SKM-1 treated with dmso at 0.1 percent for 144 hours (cell line): ENCODE measurements at regions not wholly inside any gene's neighbourhood (a gene's known extent, or its start where the extent isn't known, plus 50 kb on each side); places are given as distances from the start of the nearest gene placed in this dataset.
"Not testable (repeated sequence)": the region's sequence is repeated elsewhere in the genome, so short reads cannot be mapped to it uniquely, and the experiment has no call there.

Experiments
- DNase-seq: peaks from one replicate; lab custom pipeline; 2025; ENCODE audit not compliant: unreplicated experiment; lab: John Stamatoyannopoulos, UW

DNA sequence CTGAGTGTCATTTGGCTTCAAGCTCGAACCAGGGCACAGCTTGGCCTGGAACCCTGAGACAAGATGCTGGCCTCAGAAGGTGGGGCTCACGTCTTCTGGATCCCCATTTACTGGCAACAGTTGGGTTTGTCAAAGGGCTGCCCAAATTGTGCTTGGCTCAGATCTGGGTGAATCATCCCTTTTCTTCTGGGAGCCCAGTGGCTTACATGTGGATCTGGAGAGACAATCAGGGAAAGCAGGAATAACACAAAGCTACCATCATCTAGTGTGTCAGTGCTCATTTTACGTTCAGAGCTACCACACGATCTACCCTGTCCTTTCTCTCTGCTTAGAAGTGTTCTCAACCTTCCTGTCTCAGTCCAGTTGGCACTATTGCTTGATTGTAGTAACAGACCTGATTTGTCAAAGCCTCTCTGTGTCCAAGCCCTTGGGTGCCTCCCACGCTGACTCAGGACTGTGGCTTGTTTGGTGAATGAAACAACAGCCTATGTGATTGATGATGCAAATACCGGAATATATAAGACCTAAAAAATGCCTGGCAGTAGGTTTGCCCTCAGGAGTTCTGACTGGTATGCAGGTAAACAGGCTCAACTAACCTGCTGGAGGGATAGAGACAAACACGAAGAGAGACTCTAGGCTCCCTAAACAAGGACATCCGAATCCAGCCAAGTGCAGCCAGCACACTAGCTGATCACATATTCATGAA lies 974.3 kb downstream of the VRK1 start:
- no peak for DNase-seq

DNA sequence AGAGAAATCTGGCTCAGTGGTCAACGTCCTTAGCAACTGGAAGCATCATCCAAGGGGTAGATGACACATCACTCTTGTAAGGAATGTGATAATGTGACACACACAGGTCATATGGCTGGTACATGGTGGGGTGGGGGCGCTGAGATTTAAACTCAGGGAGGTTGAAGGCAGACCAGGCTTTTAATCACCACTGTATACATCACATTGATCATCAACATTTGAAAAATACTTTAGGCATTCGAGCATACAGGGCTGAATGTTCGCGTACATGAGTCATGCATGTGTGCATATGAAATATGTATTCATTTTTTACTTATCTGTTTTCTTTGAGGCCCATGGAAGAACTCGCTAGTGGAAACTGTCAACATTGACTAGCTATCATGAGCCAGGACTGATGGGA lies 976.4 kb downstream of the VRK1 start:
- no peak for DNase-seq

DNA sequence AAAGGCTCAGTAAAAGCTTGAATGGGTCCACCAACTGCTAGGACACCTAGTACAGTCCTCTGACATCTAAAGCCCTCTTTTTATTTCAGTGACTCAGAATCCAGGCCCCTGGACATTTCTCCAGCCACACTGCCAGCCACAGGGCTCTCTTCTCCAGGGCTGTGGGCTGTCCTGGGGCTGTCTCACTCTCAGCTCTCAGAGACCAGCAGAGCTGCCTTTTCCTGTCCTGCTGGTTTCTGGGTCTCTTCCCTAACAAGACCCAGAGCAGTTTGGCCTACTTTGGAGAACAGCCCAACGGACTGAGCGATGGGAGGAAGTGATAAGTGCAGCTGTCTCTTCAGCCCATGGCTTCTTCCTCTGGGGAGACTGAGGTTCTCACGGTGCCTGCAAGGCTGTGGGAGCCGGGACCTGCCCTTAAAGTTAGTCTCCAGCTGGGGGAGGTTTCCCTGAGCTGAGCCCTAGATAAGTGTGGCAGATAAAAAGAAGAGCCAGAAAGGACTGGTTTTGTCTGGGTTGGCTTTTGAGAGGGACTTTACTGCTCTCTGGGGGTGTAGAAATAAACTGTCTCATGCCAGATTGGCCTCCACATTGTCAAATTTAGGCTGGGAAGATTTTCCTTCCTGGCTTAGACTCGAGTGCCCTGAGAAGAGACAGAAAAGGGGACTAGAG lies 979.8 kb downstream of the VRK1 start:
- no peak for DNase-seq

GRCh38 chr14:97777622-97778355 lies 980.6 kb downstream of the VRK1 start:
- DNase-seq = no peak

DNA sequence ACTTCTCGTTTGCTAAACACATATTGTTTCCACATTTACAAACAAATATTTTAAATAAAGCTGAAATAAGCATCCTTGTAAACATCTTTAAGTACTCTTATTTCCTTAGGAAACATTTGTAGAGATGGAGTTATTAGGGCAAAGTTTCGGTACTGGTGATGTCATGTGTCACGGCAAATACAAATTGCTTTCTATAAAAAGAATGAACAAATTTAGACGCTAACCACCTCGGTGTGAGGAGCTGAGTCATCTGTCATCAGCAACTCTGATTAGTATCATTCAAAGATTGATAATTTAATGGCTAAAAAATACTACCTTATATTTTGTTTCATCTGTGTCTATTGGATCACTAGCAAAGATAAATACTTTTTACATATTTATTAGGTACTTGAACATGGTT lies 982.0 kb downstream of the VRK1 start:
- DNase-seq = no peak

GRCh38 chr14:97780804-97781203 lies 983.6 kb downstream of the VRK1 start:
- no peak for DNase-seq

GRCh38 chr14:97781961-97782360 lies 984.8 kb downstream of the VRK1 start:
- no peak for DNase-seq

DNA sequence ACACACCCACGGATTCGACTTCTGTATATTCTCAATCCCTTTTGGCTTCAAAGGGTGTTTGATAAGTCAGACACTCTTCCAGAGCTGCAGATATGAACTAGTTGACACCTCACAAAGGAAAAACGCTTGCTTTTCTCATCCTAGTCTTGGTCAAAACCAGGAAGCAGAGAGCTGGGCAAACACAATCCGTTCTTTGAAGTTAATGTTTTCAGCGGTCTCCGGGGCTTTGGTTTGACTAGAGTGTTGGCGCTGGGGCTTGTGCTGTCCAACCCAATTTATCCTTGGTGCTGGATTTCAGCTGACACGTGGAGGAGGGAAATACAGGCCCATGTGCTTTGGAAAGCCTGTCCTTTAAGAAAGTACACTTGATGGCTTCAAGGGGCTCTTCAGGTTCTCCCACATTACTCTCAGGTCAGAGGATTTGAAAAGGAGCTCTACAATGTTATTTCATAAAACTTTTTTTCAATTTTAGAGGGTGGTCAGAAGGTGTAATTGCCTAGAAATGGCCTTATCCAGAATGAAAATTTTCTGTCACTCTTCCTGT lies 985.8 kb downstream of the VRK1 start:
- DNase-seq = no peak

- DNase-seq = no peak
Measured at GRCh38 chr14:97785495-97785894, 988.3 kb downstream of the VRK1 start.

DNA sequence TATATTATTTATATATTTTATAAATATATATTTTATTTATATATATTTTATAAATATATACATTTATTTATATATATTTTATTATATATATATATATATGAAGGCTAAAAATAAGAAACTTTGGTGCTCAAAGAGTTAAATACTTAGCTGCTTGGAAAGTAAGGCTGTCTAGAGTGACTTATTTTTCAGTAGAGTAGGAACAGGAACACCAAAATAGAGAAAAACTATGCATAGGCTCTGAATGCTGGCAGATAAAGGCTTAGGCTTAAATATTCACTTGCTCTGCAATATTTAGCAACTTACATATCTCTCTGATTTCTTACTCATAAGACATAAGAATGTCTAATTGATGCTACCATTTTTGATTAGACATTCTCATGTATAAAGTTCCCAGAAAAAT lies 991.2 kb downstream of the VRK1 start:
- no peak for DNase-seq

GRCh38 chr14:97788846-97789526 lies 991.8 kb downstream of the VRK1 start:
- no peak for DNase-seq

- DNase-seq = no peak
Measured at GRCh38 chr14:97791072-97791471, 993.9 kb downstream of the VRK1 start.

- DNase-seq = no peak
Measured at GRCh38 chr14:97791906-97792305, 994.7 kb downstream of the VRK1 start.

GRCh38 chr14:97796511-97796910 lies 999.3 kb downstream of the VRK1 start:
- DNase-seq = no peak

DNA sequence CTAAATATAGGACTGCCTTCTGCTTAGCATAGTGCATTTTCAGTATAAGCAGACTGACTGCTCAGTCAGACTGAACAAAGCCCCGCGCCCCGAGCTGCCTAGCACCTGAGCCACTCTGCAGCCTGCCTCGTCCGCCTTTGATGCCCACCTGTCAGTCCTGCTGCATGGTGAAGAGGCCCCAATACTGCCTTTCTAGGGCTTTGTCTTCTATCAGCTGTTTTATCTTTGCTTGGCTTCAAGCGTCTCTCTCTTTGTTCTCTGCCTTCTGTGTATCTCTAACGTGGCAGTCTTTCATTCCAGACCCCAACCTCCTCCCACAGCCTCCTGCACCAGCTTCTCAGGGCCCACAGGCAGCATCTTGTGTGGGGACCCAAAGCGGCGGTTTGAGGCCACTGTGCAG lies 1001.0 kb downstream of the VRK1 start:
- DNase-seq = no peak

DNA sequence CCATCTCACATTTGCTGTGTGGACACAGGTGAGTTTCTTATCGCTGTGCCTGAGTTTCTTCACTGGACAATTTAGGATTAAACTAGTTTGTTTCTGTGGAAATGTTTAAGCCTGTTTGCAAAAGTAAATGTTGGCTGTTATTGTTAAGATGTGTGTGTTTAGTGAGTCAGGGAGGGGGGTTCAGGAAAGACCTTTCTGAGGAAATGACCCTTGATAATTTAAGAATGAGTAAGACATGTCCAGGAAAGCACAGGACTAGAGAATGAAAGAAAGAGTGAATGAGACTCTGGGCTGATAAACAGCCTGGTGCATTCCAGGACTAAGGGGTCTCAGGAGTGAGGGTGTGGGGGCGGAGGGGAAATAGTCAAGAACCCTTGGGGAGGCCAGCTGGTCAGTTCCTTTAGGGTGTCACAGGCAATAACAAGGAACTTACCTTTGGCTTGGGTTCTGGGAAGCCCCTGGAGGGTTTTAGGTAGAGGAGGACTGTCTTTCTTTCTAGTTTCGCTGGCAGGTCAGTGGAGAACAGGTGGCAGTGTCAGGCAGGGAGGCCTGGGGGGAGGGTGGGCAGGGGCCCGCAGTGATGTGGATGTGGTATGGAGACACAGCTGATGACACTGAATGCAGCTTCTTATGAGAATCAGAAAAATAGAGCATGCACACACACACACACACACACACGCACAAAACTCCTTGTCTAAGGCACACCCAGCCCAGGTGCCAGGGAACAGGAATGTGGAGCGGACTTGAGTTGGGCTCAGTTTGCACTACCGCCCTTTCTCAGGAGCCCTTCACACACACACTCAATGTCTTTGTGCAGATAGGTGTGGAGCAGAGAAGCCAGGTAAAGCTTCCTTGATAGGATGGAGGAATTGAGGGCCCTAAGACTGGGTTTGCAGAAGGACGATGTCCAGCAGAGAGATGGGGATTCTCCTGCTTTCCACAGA lies 1005.5 kb downstream of the VRK1 start:
- no peak for DNase-seq

DNA sequence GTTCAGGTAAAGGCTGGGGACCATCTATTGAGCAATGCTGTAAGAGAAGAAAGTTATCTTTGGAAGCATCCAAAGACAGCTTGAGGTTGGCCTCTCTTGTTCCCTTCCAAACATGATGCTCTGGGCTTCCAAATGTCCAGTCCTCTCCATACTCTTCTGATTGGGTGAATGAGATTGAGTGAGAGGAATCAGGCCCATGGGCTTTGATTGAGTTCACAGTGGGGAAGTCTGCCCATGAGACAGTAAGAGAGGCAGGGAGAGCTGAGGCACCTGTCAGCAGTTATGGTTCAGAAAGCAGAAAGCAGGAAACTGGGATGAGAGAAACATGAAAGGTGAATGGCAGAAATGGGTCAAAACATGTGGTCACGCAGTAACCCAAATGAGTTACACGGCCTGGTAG lies 1006.9 kb downstream of the VRK1 start:
- no peak for DNase-seq

DNA sequence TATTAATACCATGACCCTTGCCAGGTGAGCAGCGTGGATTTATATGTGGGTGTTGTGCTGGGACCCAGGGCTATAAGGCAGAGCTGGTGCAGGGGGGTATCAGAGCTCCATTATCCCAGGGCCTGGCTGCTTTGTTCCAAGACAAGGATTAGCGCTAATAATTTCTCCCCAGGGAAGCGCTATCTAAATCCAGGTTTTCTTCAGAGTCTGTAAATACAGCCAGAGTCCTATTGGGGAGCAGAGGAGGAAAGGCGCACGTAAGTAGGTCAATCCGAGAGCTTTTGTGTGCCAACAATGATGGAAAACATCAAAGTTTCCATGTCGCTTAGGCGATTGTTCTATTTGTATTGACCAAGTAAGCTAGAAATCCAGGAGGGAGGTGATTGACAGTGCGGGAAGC lies 1009.7 kb downstream of the VRK1 start:
- DNase-seq = no peak

DNA sequence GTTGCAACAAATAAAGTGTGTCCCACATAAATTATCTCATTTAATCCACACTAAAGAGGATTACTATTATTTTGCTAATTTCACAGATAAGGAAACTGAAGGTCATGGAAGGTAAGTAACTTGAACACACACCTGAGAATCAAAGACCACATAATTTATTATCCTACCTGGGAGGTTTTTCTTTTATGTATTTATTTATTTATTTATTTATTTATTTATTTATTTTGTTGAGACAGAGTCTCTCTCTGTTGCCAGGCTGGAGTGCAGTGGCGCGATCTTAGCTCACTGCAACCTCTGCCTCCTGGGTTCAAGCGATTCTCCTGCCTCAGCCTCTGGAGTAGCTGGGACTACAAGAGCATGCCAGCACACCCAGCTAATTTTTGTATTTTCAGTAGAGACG lies 1011.4 kb downstream of the VRK1 start:
- DNase-seq = not testable (repeated sequence)

DNA sequence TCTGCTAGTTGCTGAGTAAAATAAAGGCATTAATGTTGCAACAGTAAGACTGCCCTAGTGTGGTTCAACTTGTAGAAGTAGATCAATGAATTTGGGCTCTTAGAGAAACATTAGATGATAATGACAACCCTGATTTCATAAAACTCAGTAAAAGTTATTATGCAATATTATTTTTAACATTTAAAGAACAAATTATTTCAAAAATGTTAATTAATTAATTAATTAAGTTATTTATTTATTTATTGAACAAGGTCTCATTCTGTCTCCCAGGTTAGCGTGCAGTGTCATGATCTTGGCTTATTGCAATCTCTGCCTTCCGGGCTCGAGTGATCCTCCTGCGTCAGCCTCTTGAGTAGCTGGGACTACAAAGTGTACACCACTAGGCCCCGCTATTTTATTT lies 1016.4 kb downstream of the VRK1 start:
- no peak for DNase-seq
